GM12865 (cell line): ENCODE measurements at regions not wholly inside any gene's neighbourhood (a gene's known extent, or its start where the extent isn't known, plus 50 kb on each side); places are given as distances from the start of the nearest gene placed in this dataset.
"Not testable (repeated sequence)": the region's sequence is repeated elsewhere in the genome, so short reads cannot be mapped to it uniquely, and the experiment has no call there.

Experiments used
- DNase-seq: peaks from one replicate; pipeline ENCODE4 v3.0.0; 2010; ENCODE audit warnings: low read depth
- H3K4me3 ChIP-seq: 2 replicates; pipeline ENCODE4 v1.5.1; 2011; ENCODE audit warnings: mild to moderate bottlenecking, low read depth, low read length, control low read depth
- CTCF ChIP-seq: IDR thresholded peaks from 2 replicates; pipeline ENCODE4 v1.5.1; 2011; ENCODE audit warnings: low read length, control low read depth, low read depth, inconsistent platforms; ENCODE audit not compliant: insufficient read depth; ENCODE audit errors: missing control alignments

DNA sequence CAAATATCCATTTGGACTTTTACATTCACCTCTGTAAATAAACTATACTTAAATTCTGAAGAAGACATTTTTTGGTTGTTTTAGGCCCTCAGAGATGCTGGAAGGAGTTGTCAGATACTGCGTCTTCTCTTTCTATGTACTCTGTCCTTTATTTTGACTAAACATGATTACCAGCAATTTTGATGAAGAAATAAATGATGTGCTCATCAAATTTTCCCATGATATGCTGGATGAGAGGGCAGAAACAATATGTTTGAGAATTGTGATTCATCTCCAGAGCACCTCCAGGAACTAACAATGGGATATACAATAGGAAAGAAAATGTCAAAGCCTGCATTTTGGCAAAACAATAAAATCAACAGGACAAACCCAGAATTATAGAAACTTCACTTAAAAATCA, 481.6 kb upstream of the HS3ST5 start:
- no peak for TF ChIP-seq CTCF
- DNase-seq = no peak
- no peak overlapping the region for H3K4me3 ChIP-seq

- no peak for DNase-seq
- TF ChIP-seq CTCF = no peak
- H3K4me3 ChIP-seq = no peak overlapping the region
These were observed 473.9 kb upstream of the HS3ST5 start for GRCh38 chr6:114816678-114817077.

DNA sequence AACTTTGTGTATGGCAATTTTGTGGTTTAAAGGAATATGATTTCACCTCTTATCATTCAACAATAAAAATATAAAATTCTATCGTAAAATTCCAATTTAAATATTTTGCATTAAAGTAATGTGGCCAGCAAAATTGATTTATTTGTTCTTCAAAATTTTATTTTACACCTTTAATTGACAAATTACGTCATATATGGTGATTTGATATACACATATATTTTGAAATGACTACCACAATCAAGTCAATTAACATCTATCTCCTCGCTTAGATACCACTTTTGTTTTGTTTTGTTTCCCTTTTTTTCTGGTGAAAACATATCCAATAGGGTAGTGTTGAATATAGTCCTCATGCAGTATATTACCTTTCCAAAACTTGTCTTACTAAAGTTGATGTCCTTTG, 467.6 kb upstream of the HS3ST5 start:
- DNase-seq = no peak
- TF ChIP-seq CTCF = no peak
- H3K4me3 ChIP-seq = no peak overlapping the region

DNA sequence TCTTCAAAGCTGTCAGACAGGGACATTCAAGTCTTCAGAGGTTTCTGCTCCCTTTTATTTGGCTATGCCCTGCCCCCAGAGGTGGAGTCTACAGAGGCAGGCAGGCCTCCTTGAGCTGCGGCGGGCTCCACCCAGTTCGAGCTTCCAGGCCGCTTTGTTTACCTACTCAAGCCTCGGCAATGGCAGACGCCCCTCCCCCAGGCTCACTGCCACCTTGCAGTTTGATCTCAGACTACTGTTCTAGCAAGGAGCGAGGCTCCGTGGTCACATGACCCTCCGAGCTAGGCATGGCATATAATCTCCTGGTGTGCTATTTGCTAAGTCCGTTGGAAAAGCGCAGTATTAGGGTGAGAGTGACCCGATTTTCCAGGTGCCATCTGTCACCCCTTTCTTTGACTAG, 462.6 kb upstream of the HS3ST5 start:
- H3K4me3 ChIP-seq, DNase-seq: not testable (repeated sequence)

GRCh38 chr6:114796576-114796975, 453.8 kb upstream of the HS3ST5 start:
- no peak for DNase-seq
- TF ChIP-seq CTCF = no peak
- H3K4me3 ChIP-seq = no peak overlapping the region

- no peak for TF ChIP-seq CTCF
- H3K4me3 ChIP-seq = no peak overlapping the region
- no peak for DNase-seq
These were observed 450.6 kb upstream of the HS3ST5 start for GRCh38 chr6:114793428-114793827.

DNA sequence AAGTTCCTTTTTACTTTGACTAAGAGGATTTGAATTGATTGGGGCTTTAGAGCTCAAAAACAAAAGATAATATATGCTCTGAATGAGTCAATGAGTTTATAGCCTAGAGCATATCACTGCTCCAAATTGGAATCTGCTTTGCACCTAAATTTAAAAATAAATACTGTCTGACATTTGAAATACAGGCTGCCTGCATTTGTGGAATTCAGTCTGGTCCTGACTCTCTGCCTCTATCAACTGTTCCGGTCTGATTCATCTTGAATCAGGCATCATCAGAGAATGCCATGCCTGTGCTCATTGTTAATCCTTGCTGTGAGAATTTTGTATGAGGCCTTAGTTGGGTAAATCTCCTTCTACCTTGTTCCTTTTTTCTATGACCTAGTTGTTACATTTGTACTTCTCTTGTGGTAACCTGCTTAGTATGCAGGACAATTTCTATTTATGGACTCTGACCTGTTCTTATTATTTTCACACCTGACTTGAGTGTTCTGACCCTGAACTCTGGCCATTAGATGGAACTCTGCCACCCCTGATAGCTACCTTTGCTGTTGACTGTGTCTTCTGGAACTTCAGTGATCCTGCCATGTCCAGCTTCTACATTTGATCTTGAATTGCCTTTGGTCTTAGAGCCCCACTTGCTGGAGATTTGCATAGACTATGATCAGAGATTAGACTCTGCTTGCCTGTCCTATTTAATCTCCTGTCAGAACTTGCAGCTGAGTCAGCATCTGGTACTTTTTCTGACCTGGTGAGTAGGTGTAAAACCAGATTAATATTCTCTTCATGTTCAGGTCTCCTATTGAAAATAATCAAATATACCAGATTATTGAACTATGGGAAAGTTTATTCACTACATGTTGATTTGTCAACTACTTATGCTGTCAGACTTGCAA, 442.7 kb upstream of the HS3ST5 start:
- H3K4me3 ChIP-seq = no peak overlapping the region
- DNase-seq = no peak
- TF ChIP-seq CTCF = no peak
